Heart left ventricle (tissue), 16 donors: ENCODE measurements at regions not wholly inside any gene's neighbourhood (a gene's known extent, or its start where the extent isn't known, plus 50 kb on each side); places are given as distances from the start of the nearest gene placed in this dataset.

Experiments used
- ATAC-seq, 4 donors: fragments of 200-7000 bp; cut with Tn5 transposase; one replicate each; pipeline ENCODE4 v1.9.1; 2020 to 2022; ENCODE audit warnings: moderate library complexity in 4 of 4, mild to moderate bottlenecking in 3 of 4, moderate number of reproducible peaks in 1 of 4
- DNase-seq, 5 donors: peaks; one replicate each; pipeline ENCODE4 v3.0.0-alpha.2; 2020
- H3K27ac ChIP-seq, 12 donors: fragments of 200-600 bp; sonication (generic) in 4 of 12; one replicate each; pipeline versions ENCODE4 v1.5.0 to v1.8.0; 2016 to 2022; ENCODE audit warnings: mild to moderate bottlenecking in 2 of 12
- H3K27me3 ChIP-seq, 9 donors: fragments of 200-600 bp; sonication (generic) in 2 of 9; one replicate each; pipeline versions ENCODE4 v1.5.1 to v1.8.0; 2016 to 2022; ENCODE audit warnings: mild to moderate bottlenecking in 3 of 9
- H3K36me3 ChIP-seq, 9 donors: fragments of 200-600 bp; sonication (generic) in 2 of 9; one replicate each; pipeline versions ENCODE4 v1.5.0 to v1.8.0; 2018 to 2022; ENCODE audit warnings: mild to moderate bottlenecking in 2 of 9
- H3K4me1 ChIP-seq, 12 donors: fragments of 200-600 bp; sonication (generic) in 4 of 12; one replicate each; pipeline versions ENCODE4 v1.5.0 to v1.8.0; 2016 to 2022; ENCODE audit warnings: mild to moderate bottlenecking in 3 of 12
- H3K4me3 ChIP-seq, 12 donors: fragments of 200-600 bp; sonication (generic) in 4 of 12; one replicate each; pipeline versions ENCODE4 v1.5.0 to v1.8.0; 2017 to 2022; ENCODE audit warnings: mild to moderate bottlenecking in 9 of 12, moderate library complexity in 4 of 12
- H3K9me3 ChIP-seq, 12 donors: fragments of 200-600 bp; sonication (generic) in 4 of 12; one replicate each; pipeline versions ENCODE4 v1.5.0 to v1.8.0; 2016 to 2022; ENCODE audit warnings: mild to moderate bottlenecking in 1 of 12
- CTCF ChIP-seq, 12 donors: fragments of 200-600 bp; sonication (generic) in 4 of 12; IDR thresholded peaks; one replicate each; pipeline versions ENCODE4 v1.5.0 to v1.8.0; 2018 to 2022; ENCODE audit warnings: antibody characterized with exemption in 12 of 12, mild to moderate bottlenecking in 5 of 12
- POLR2A ChIP-seq, 2 donors: fragments of 450-650 bp; IDR thresholded peaks; one replicate each; pipeline ENCODE4 v1.6.1; 2017; ENCODE audit warnings: antibody characterized with exemption in 2 of 2, mild to moderate bottlenecking in 2 of 2, moderate library complexity in 2 of 2
- WGBS, 4 donors: extraction: QIAGEN DNeasy Blood & Tissue Kit in 2 of 4; methylation state at CpG; one replicate each; pipeline versions ENCODE4 v1.1.5 to v1.1.7; 2013 to 2018; 5-methylcytosine and 5-hydroxymethylcytosine counted together
- intact Hi-C, 10 donors: fragments of 100-400 bp; cut with DNase I; formaldehyde crosslinking; loops; one replicate each; pipeline versions ENCODE4 v1.11.1 to v1.14.2; 2022
- donor health status: ischemic (EF 13 %, LVEDD 7.1; RV severe dilation, severe dysfunction).
- donor health status: healthy with polysubstance abuse.
- donor health status: DM: no; HTN: yes; CAD: no.
- donor health status: DM: no; HTN: no; CAD: no.
- donor health status: ischemic (EF 25% LVEDD 6.9; RV normal size, moderate dysfunction).
- donor health status: ischemic (EF 25% LVEDD 5.7; RV mildly dilated, moderate dysfunction).
- donor health status: healthy.
- donor health status: DM: yes; HTN: yes; CAD: no.
- donor health status: ischemic (EF 35%, LVEDD 5.7; RV mildly dilated, moderate dysfunction).
- donor health status: nonischemic (EF 11% LVEDD 7.7; RV severe dilation, severe dysfunction).
- donor health status: DM: yes; HTN: yes; CAD: no.
- donor health status: PGD.
- donor health status: ischemic (EF 29% LVEDD 5.4; RV normal size, mild dysfunction).
- donor health status: nonischemic (EF 23%, LVEDD 6.1; RV moderate dilation, normal function).

- DNase-seq, result no peak
- Histone ChIP-seq H3K27me3 (no peaks in the 10 kb centered on the region), H3K4me3 (no peak overlapping the region), H3K9me3 (peaks cover 0 to 15% (median 4%) of the 10 kb centered on the region in 12 donors), H3K4me1 (no peaks in the 10 kb centered on the region), H3K36me3 (no peaks in the 10 kb centered on the region), H3K27ac (no peak overlapping the region)
- 69 to 80% (median 77%) methylated on average over 3 of the region's 3 CpGs for WGBS, 4 donors
- TF ChIP-seq CTCF (IDR thresholded peaks at IDR 0.05) (no peak), POLR2A (IDR thresholded peaks at IDR 0.05) (no peak)
- ATAC-seq, result no peak
- intact Hi-C loops, result no loop called here
Observed at GRCh38 chr12:24386836-24387235, 437.4 kb upstream of the SOX5 start.

- no peak overlapping the region for H3K27ac ChIP-seq
- ATAC-seq (no peak), DNase-seq (no peak)
- no peaks in the 10 kb centered on the region for H3K4me1 ChIP-seq
- no peaks in the 10 kb centered on the region for H3K9me3 ChIP-seq
- 82 to 89% (median 87%) methylated on average over 3 of the region's 3 CpGs for WGBS, 4 donors
- no peaks in the 10 kb centered on the region for H3K36me3 ChIP-seq
- no peak for TF ChIP-seq CTCF (IDR thresholded peaks at IDR 0.05)
- intact Hi-C loops, result no loop called here
- H3K27me3 ChIP-seq, result no peaks in the 10 kb centered on the region
- H3K4me3 ChIP-seq, result no peak overlapping the region
Observed at GRCh38 chr12:24381790-24382189, 432.3 kb upstream of the SOX5 start.

- no peak for ATAC-seq
- Histone ChIP-seq H3K4me1 (no peaks in the 10 kb centered on the region), H3K27me3 (no peaks in the 10 kb centered on the region), H3K9me3 (no peaks in the 10 kb centered on the region), H3K36me3 (no peaks in the 10 kb centered on the region), H3K4me3 (no peak overlapping the region), H3K27ac (no peak overlapping the region)
- no peak for DNase-seq
- TF ChIP-seq CTCF (IDR thresholded peaks at IDR 0.05), result no peak
- no peak for TF ChIP-seq POLR2A (IDR thresholded peaks at IDR 0.05)
- intact Hi-C loops, result no loop called here
- WGBS, 4 donors, result 78 to 86% (median 81%) methylated on average over 5 of the region's 5 CpGs
Observed at GRCh38 chr12:24379861-24380521, 430.5 kb upstream of the SOX5 start.

- Histone ChIP-seq H3K4me3 (no peak overlapping the region), H3K36me3 (no peaks in the 10 kb centered on the region), H3K27ac (no peak overlapping the region), H3K27me3 (no peaks in the 10 kb centered on the region), H3K9me3 (no peaks in the 10 kb centered on the region), H3K4me1 (no peaks in the 10 kb centered on the region)
- TF ChIP-seq POLR2A (IDR thresholded peaks at IDR 0.05) (no peak), CTCF (IDR thresholded peaks at IDR 0.05) (no peak)
- intact Hi-C loops, result no loop called here
- ATAC-seq, result no peak
- no peak for DNase-seq
- 68 to 70% (median 69%) methylated on average over 3 of the region's 3 CpGs for WGBS, 4 donors
Observed at GRCh38 chr12:24379433-24379832, 430.0 kb upstream of the SOX5 start.
